ENCODE measurements at regions not wholly inside any gene's neighbourhood (a gene's known extent, or its start where the extent isn't known, plus 50 kb on each side); places are given as distances from the start of the nearest gene placed in this dataset.

DNA sequence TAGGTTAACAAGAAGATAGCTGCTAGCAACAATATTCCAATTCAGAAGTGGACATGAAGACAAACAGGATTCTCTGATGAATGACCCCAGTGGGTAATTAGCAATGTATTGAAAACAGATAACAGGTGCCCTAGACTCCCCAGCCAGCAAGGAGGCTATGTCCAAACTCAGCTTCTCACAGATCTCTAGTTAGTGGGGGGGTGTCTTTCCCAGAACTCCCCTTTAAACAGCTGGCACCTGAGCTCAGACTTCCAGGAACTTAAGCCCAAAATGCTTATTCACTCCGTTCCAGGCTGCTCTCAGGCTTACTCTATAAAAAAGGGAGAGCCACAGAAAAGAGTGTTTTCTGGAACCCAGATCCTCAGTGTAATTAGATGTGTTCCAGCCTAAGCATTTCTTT lies 423.0 kb upstream of the THBS1 start:
- FAIRE-seq = no peak

GRCh38 chr15:39159833-39160232 lies 421.0 kb upstream of the THBS1 start:
- no peak for FAIRE-seq

DNA sequence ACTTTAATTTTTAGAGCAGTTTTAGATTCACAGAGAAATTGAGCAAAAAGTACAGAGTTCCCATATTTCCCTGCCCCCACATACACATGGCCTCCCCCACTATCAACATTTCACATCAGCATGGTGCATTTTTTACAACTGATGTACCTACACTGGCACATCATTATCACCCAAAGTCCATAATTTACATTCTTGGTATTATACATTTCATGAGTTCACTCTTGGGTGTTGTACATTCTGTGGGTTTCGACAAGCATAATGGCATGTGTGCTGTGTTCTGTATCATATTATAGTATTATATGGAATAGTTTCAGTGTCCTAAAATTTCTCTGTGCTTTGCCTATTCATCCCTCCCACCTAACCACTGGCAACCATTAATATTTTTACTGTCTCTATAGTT lies 419.8 kb upstream of the THBS1 start:
- no peak for FAIRE-seq

GRCh38 chr15:39165020-39165706 lies 415.7 kb upstream of the THBS1 start:
- FAIRE-seq = no peak

- FAIRE-seq = no peak
Observed at GRCh38 chr15:39167164-39168058, 413.5 kb upstream of the THBS1 start.

DNA sequence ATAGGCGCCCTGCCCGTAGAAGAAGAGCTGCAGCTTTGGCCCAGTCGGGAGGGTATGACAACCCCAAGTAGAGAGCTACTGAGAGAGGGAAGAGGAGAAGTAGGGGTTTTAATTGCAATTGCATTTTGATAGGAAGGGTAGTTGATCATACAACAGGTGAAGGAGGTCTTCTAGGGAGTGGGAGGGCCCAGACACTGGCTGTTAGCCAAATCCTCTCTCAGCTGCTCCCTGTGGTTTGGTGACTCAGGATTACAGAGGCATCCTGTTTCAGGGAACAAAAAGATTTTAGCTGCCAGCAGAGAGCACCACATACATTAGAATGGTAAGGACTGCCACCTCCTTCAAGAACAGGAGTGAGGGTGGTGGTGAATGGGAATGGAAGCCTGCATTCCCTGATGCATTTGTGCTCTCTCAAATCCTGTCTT lies 408.9 kb upstream of the THBS1 start:
- FAIRE-seq = no peak

DNA sequence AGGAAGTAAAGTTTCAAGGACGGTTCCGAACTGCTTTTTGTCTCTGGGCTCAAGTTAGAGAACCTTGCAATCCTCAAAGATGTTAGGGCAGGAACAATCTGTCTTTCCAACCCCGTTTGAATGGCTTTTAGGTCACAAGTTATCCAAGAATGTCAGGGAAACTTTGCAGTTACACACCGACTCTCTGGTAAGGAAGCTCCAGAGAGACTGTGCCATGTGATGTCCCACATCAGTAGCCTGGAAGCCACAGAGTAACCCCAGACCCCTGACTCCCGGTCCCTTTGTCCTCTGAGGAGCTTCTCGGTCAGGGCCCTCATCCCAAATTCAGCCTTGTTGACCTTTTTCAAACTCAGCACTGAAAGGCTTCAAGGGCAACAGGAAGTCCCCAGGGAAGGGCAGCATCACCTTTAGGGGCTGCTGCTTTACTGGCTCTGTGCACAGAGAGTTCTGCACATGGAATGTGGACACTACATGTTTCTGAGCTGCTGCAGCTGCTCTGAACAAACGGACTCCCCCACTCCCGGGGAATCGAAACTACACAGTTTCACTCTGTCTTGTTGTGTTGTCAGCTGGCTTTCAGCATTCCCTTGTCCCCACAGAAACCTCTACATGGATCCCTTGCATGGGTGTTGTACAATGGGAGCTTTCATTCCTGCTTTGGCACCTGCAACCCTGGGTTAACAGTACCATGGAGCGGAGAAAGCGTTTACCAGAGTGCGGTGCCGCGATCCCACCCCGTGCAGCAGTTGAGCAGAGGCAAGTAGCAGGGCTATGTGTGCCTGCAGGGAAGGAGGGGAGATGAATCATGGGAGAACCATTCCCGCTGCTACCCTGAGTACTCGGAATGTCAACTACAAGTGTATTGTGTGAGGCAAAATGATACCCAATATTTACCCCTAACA lies 408.2 kb upstream of the THBS1 start:
- no peak for FAIRE-seq

GRCh38 chr15:39173426-39173825 lies 407.5 kb upstream of the THBS1 start:
- no peak for FAIRE-seq

DNA sequence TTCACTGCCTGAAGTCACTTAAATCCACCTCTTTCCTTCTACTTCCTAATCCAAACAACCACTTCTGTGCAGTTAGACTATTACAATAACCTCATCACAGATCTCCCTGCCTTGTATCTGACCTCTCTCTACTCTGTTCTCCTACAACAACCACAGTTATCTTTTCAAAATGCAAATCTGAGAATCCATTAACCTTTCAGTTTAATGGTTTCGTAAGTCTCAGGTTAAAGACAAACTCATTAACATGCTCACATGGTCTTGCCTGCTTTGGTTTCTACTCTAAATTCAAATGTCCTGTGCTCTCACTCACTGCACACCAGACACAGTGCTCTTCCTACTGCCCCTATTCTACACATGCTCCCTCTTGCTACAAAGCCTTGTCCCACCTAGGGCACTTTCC lies 406.5 kb upstream of the THBS1 start:
- FAIRE-seq = no peak

DNA sequence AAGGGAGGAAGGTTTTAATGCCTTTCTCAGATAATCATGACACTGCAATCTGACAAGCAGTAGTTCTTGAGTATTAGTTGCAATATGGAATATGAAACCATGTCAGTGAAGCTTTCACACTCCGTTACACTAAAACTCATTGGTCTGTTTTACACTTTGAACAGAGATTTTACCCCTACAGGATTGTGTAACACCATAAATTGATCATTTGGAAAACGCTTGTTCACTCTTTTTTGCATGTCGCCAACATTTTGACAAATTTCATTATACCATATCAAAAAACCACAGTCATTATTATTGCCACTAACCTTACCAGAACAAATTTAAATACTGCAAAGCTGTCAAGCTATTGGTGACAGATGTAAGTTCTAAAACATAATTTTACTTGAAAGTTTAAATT lies 404.8 kb upstream of the THBS1 start:
- FAIRE-seq = no peak

DNA sequence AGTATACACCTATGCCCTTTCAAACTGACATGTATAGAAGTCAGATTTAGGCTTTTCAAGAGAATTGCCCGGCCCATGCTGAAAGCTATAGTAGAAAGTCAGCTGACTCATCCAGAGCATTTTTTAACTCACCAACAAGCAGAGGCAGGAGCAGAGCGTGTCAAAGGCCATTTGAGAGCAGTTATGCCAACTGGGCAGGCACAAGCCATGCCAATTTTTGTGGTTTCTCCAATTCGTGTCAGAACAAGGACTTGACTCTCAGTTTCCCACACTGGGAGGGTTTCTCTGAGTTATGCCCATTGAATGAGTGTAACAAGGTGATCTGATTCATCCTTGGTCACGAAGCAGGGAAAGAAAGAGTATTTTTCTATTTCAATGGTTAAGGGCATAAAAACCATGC lies 403.3 kb upstream of the THBS1 start:
- FAIRE-seq = no peak

DNA sequence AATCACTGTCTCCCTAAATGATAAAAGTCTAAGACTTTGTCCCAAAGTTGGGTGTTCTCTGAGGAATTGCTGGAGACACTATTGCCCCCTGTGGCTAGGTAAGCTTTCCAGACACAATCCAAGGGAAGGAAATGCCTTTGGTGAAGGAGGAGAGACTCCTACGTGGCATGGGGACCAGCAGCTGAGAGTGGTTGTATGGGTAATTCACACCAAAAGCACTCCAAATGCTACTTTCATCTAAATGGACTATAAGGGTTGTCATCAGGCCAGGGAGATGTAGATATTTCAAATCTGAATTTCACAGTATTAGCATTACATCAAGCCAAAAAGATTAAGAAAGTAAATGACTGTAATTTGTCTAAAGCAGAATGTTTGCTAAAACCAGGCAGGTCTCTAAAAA lies 400.8 kb upstream of the THBS1 start:
- FAIRE-seq = no peak

DNA sequence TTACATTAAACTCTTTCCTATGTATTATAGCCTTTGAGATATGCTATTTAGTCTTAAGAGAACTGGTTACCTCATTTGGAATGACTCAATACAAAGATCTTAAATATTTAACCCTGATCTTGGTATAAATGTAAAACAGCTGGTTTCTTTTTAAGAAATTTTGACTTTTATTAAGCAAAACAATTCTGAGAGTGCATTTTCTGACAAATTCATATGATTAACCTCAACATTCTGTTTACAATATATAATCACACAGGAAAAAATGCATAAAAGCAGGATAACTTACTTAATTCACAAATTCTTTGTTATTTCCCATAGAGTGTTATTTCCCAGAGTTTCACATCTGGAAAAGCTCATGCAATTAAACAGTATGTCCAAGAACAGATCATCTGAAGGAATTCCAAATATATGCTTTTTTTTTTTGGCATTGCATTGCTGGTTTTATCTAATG lies 400.4 kb upstream of the THBS1 start:
- FAIRE-seq = no peak

DNA sequence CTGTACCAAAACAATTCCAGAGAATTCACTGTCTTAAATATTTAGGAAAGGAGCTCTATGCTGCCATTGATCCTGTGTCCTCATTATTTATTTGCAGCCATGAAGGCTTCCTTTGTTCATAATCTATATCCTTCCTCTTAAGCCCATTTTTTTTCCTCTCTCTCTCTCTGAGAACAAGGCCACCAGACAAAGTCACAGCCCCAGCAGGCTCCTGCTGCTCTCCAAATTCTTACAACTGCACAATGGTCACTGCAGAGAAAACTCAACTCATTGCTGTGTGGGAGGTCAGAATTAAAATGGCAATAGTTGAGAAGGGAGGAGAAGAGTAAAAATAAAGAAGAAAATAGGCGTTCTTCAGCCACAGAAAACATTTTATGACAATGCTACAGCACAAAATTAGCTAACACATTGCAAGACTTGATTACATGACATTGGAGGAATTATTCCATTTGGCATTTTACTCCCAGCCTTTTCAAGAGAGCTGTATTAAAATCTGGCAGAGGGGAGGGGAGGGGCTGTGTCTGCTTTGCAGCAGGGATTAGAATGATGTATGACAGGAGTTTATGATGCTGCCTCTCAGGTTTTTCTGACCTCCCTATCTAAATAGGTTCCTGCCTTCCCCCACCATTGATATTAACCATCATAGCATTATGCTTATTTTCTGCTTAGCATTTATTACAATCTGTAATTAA lies 399.7 kb upstream of the THBS1 start:
- FAIRE-seq = no peak

GRCh38 chr15:39181940-39182339 lies 398.9 kb upstream of the THBS1 start:
- FAIRE-seq = no peak

- no peak for FAIRE-seq
Observed at GRCh38 chr15:39183164-39183881, 397.6 kb upstream of the THBS1 start.

GRCh38 chr15:39184701-39185390 lies 396.0 kb upstream of the THBS1 start:
- no peak for FAIRE-seq

DNA sequence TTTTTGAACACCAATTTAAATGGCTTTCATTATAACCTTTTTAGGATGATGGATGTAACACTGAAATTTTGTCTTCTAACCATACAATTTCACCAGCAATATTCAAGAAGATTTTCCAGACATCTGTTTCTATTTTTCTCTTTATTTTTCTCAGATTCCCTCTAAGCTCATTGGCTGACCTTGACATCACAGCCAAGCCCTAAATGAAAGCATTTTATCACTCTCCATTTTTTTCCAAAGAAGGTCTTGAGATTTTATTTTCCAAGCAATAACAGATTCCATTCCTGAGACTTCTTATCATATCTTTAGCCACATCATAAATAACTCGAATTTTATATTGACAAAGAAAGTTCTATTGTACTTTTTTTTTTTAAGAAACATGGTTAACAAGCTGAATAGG lies 392.6 kb upstream of the THBS1 start:
- no peak for FAIRE-seq

DNA sequence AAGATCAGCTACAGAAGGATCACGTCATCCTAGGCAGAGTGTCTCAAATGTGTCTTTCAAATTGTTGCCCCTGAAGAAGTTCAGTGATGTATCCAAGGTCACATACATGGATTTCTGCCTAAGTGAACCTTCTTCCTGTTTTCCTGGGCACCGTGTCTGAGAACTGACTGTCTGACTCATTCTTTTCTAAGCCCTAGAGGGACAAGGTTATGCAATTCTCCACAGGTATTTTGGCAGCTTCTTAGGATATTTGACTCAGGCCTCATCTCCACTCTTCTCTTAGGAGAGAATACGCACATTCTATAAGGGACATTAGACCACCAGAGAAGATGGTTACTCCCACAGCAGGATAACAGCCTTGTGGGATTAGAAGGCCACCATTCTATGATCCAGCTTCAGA lies 391.9 kb upstream of the THBS1 start:
- FAIRE-seq = no peak

GRCh38 chr15:39191871-39192291 lies 389.0 kb upstream of the THBS1 start:
- FAIRE-seq = no peak

GRCh38 chr15:39192351-39192750 lies 388.5 kb upstream of the THBS1 start:
- FAIRE-seq = no peak
